HepG2 (cell line): ENCODE measurements at regions not wholly inside any gene's neighbourhood (a gene's known extent, or its start where the extent isn't known, plus 50 kb on each side); places are given as distances from the start of the nearest gene placed in this dataset.

Source experiments
- ATAC-seq: fragments of 200-7000 bp; cut with Tn5 transposase; 3 replicates; pipeline ENCODE4 v1.9.1; 2020; ENCODE audit warnings: mild to moderate bottlenecking, moderate library complexity
- BruUV-seq: library from RNA; stranded (reverse); fragments of 400-500 nt; replicated peaks from 2 replicates; lab custom pipeline; 2021; lab: Mats Ljungman, UMichigan
- CTCF ChIA-PET: fragments of 300-600 bp; formaldehyde crosslinking; extraction: SDS; loops from one replicate; lab custom pipeline; 2021; ENCODE audit warnings: low total read pairs, inconsistent platforms, low intra/inter-chr PET ratio; lab: Yijun Ruan, JAX
- POLR2A ChIA-PET: fragments of 350-600 bp; sonication (Branson Sonifier 250); formaldehyde crosslinking; loops from one replicate; lab custom pipeline; 2020; ENCODE audit warnings: antibody characterized with exemption, inconsistent platforms; lab: Yijun Ruan, JAX
- DNase-seq: peaks from one replicate; pipeline ENCODE4 v3.0.0-alpha.2; 2015; ENCODE audit warnings: low spot score
- FAIRE-seq: peaks from 3 replicates; lab custom pipeline; 2011; peaks lifted over from hg19 to GRCh38; lab: Jason Lieb, UNC
- H2AFZ ChIP-seq: one replicate; pipeline ENCODE4 v1.6.1; 2011; ENCODE audit warnings: low read length, inconsistent platforms
- H3K27ac ChIP-seq: fragments of 300-600 bp; 3 replicates; pipeline ENCODE4 v1.8.0; 2011; ENCODE audit warnings: mixed run types, mild to moderate bottlenecking, mixed read lengths, low read length, inconsistent platforms; ENCODE audit not compliant: insufficient read depth; ENCODE audit errors: extremely low read length
- H3K27me3 ChIP-seq, 2 experiments: fragments of 200-600 bp in 1 of 2; 2 replicates in 1 of 2; 3 replicates in 1 of 2; pipeline versions ENCODE4 v1.6.0 to v1.8.0; 2011; ENCODE audit warnings: low read length in 2 of 2, mild to moderate bottlenecking in 2 of 2, moderate library complexity in 2 of 2, inconsistent platforms in 1 of 2; ENCODE audit not compliant: insufficient read depth in 2 of 2, control insufficient read depth in 1 of 2
- H3K36me3 ChIP-seq, 2 experiments: fragments of 200-600 bp in 1 of 2; replicated peaks in 1 of 2; 2 replicates in 1 of 2; 3 replicates in 1 of 2; pipeline versions ENCODE4 v1.5.1 to v1.8.0; 2011; ENCODE audit warnings: low read length in 2 of 2, inconsistent platforms in 1 of 2; ENCODE audit not compliant: insufficient read depth in 2 of 2, control insufficient read depth in 1 of 2
- H3K4me1 ChIP-seq: 2 replicates; pipeline ENCODE4 v1.5.1; 2012; ENCODE audit warnings: low read length, inconsistent platforms; ENCODE audit not compliant: insufficient read depth
- H3K4me2 ChIP-seq: 2 replicates; pipeline ENCODE4 v1.6.0; 2011; ENCODE audit warnings: low read depth, low read length, inconsistent platforms
- H3K4me3 ChIP-seq, 3 experiments: fragments of 200-600 bp in 1 of 3; sonication (generic), shearing (Covaris generic) in 1 of 3; replicated peaks in 1 of 3; 2 replicates each; pipeline ENCODE4 v1.5.1; 2011 to 2016; ENCODE audit warnings: low read length in 3 of 3, inconsistent platforms in 2 of 3, low read depth in 2 of 3, mild to moderate bottlenecking in 2 of 3, control low read depth in 1 of 3, mixed read lengths in 1 of 3; ENCODE audit not compliant: insufficient read depth in 1 of 3
- H3K79me2 ChIP-seq: one replicate; pipeline ENCODE4 v1.6.1; 2011; ENCODE audit warnings: low read length, inconsistent platforms; ENCODE audit not compliant: insufficient read depth
- H3K9ac ChIP-seq: 2 replicates; pipeline ENCODE4 v1.6.0; 2011; ENCODE audit warnings: mild to moderate bottlenecking, low read depth, low read length, inconsistent platforms; ENCODE audit not compliant: insufficient read depth
- H3K9me3 ChIP-seq: 2 replicates; pipeline ENCODE4 v1.5.1; 2012; ENCODE audit warnings: mild to moderate bottlenecking, low read length
- H4K20me1 ChIP-seq: 2 replicates; pipeline ENCODE4 v1.6.0; 2011; ENCODE audit warnings: inconsistent platforms, mild to moderate bottlenecking, low read length, moderate library complexity; ENCODE audit not compliant: insufficient read depth
- MAFF ChIP-seq: IDR thresholded peaks from 2 replicates; pipeline ENCODE4 v1.6.1; 2011; ENCODE audit warnings: low read depth, low read length, improper control_type of control experiment
- MAFK ChIP-seq, 2 experiments: IDR thresholded peaks in 1 of 2; conservative IDR thresholded peaks in 1 of 2; 2 replicates each; pipeline ENCODE4 v1.6.1; 2011; ENCODE audit warnings: improper control_type of control experiment in 2 of 2, low read length in 2 of 2
- RFX5 ChIP-seq: IDR thresholded peaks from 2 replicates; pipeline ENCODE4 v1.6.1; 2011; ENCODE audit warnings: low read depth, low read length, improper control_type of control experiment
- SP2 ChIP-seq: sonication (generic); formaldehyde crosslinking; IDR thresholded peaks from 2 replicates; pipeline ENCODE4 v1.5.1; 2020; ENCODE audit warnings: mild to moderate bottlenecking, missing genetic modification reagents
- ZBTB43 ChIP-seq: sonication (generic); formaldehyde crosslinking; conservative IDR thresholded peaks from 2 replicates; pipeline ENCODE4 v1.4.0; 2020; ENCODE audit warnings: missing genetic modification reagents
- ZNF225 ChIP-seq: sonication (generic); formaldehyde crosslinking; IDR thresholded peaks from 2 replicates; pipeline ENCODE4 v1.4.0; 2020; ENCODE audit warnings: mild to moderate bottlenecking, missing genetic modification reagents
- ZNF3 ChIP-seq: IDR thresholded peaks from 2 replicates; pipeline ENCODE4 v1.7.0; 2017; ENCODE audit warnings: inconsistent platforms
- ZNF841 ChIP-seq: sonication (generic); formaldehyde crosslinking; IDR thresholded peaks from 2 replicates; pipeline ENCODE4 v1.8.1; 2023; ENCODE audit warnings: missing genetic modification reagents, borderline replicate concordance
- WGBS: methylation state at CpG from one replicate; pipeline ENCODE4 v1.1.6; 2017; ENCODE audit warnings: low lambda C conversion rate; 5-methylcytosine and 5-hydroxymethylcytosine counted together
- in situ Hi-C: cut with HindIII; loops from 2 replicates; pipeline ENCODE4 v1.10.0; 2017; ENCODE audit warnings: low pct_unique_long_range_greater_than_20kb; ENCODE audit not compliant: extremely low pct_ligation_motif_present
- intact Hi-C: fragments of 100-400 bp; cut with micrococcal nuclease; formaldehyde crosslinking; loops from one replicate; pipeline ENCODE4 v1.10.0; 2022; ENCODE audit not compliant: unreplicated experiment

DNA sequence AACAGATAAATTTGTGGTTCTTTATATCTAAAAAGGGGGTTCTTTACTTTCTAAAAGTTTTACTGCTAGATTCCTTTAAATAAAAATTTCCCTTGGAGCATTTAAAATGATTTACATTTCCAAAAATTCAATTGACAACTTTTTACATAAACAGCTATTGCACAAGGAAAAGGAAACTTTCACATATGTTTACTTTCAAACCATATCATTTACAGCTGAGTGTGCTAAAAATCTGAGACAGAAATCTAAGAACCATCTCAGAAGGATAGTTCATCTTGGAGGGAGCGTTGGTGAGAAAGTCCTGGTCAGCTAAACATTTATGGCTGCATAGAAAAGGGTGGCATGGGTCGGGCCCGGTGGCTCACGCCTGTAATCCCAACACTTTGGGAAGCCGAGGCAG lies 235.4 kb downstream of the DTWD2 start:
- in situ Hi-C loops, result no loop called here
- no TSS peak for BruUV-seq
- ATAC-seq (no peak), FAIRE-seq (no peak), DNase-seq (no peak)
- Histone ChIP-seq H3K79me2 (no peaks in the 10 kb centered on the region), H3K4me2 (no peak overlapping the region), H2AFZ (no peak overlapping the region), H3K27me3 (no peaks in the 10 kb centered on the region; a peak in 1 of 5 replicates), H3K27ac (no peak overlapping the region), H3K4me3 (no peak overlapping the region), H3K36me3 (no peaks in the 10 kb centered on the region), H3K9ac (no peak overlapping the region), H4K20me1 (no peaks in the 10 kb centered on the region), H3K9me3 (no peaks in the 10 kb centered on the region), H3K4me1 (no peaks in the 10 kb centered on the region)
- TF ChIP-seq MAFF (peak; percentile 49), ZNF841 (CRISPR knock-in tag) (no peak), MAFK (conservative IDR thresholded peaks at IDR 0.05 in 1 of 2, IDR thresholded peaks at IDR 0.05 in 1 of 2; ENCODE audit: low read length in 2 of 2) (peak; percentile 67 to 68)
- intact Hi-C loops, result no loop called here
- POLR2A ChIA-PET, result no interaction called here
- CTCF ChIA-PET, result no interaction called here
- WGBS, result 12% methylated on average over 5 of the region's 5 CpGs

GRCh38 chr5:118736396-118736795 lies 252.0 kb downstream of the DTWD2 start:
- no peak for ATAC-seq
- BruUV-seq, result no TSS peak
- Histone ChIP-seq H3K9me3 (no peaks in the 10 kb centered on the region), H2AFZ (no peak overlapping the region), H4K20me1 (no peaks in the 10 kb centered on the region), H3K4me2 (no peak overlapping the region), H3K9ac (no peak overlapping the region), H3K4me3 (no peak overlapping the region), H3K27ac (no peak overlapping the region), H3K4me1 (no peaks in the 10 kb centered on the region), H3K36me3 (no peaks in the 10 kb centered on the region), H3K27me3 (no peaks in the 10 kb centered on the region), H3K79me2 (no peaks in the 10 kb centered on the region)
- 3% methylated on average over 4 of the region's 4 CpGs for WGBS
- CTCF ChIA-PET, result no interaction called here
- DNase-seq, result no peak
- intact Hi-C loops, result no loop called here
- POLR2A ChIA-PET, result no interaction called here
- TF ChIP-seq ZBTB43 (CRISPR knock-in tag), result no peak
- no peak for TF ChIP-seq SP2 (CRISPR knock-in tag)
- no peak for TF ChIP-seq RFX5
- no peak for TF ChIP-seq ZNF225 (CRISPR knock-in tag)
- no peak for TF ChIP-seq ZNF3 (CRISPR knock-in tag)
- no peak for FAIRE-seq
- in situ Hi-C loops, result no loop called here
